Activated T-helper 2 cell treated with anti-CD3 and anti-CD28 coated beads, Interferon-gamma antibody, Interleukin-2, Interleukin-4, amounts not matched to agents 10 μg/mL and 5 μg/mL and 100 μg/mL, durations not matched to agents 14 hours and 24 hours and 36 hours (primary cell): ENCODE measurements at regions not wholly inside any gene's neighbourhood (a gene's known extent, or its start where the extent isn't known, plus 50 kb on each side); places are given as distances from the start of the nearest gene placed in this dataset.
"Not testable (repeated sequence)": the region's sequence is repeated elsewhere in the genome, so short reads cannot be mapped to it uniquely, and the experiment has no call there.

ENCODE experiments used
- DNase-seq: peaks from one replicate; pipeline ENCODE4 v3.0.0; 2021; ENCODE audit warnings: low spot score
- H3K27ac Mint-ChIP-seq: one replicate; pipeline ENCODE4 v1.8.0; 2021; ENCODE audit warnings: mixed read lengths
- H3K27me3 Mint-ChIP-seq: one replicate; pipeline ENCODE4 v1.8.0; 2021; ENCODE audit warnings: low read depth, mixed read lengths
- H3K36me3 Mint-ChIP-seq: one replicate; pipeline ENCODE4 v1.8.0; 2021; ENCODE audit warnings: low read depth, mixed read lengths
- H3K4me1 Mint-ChIP-seq: one replicate; pipeline ENCODE4 v1.8.0; 2021; ENCODE audit warnings: low read depth, mixed read lengths
- H3K4me3 Mint-ChIP-seq: one replicate; pipeline ENCODE4 v1.8.0; 2021; ENCODE audit warnings: low read depth, mild to moderate bottlenecking, moderate library complexity, mixed read lengths
- H3K9me3 Mint-ChIP-seq: one replicate; pipeline ENCODE4 v1.8.0; 2021; ENCODE audit warnings: mixed read lengths
- intact Hi-C: fragments of 100-400 bp; cut with micrococcal nuclease; formaldehyde crosslinking; loops from one replicate; pipeline ENCODE4 v1.15.1; 2023

DNA sequence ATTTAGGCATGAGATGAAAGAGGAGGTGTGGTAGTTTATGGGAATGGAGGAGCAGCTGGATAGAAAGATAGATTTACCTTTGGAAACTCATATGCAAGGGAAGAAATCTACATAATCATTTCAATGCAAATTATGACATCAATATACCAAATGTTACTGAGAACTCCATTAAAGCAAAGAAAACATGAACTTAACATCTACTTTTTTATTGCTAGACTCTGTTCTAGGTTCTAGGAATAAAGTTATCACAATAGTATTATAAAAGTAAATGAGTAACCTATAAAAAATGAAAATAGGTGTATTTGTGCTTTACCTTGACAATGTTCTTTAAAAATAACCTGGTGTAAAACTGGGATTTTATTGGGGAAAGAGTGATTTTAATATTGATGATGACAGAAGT lies 221.6 kb upstream of the SLIT2 start:
- Mint-ChIP-seq H3K27me3 (no peaks in the 10 kb centered on the region), H3K4me3 (no peak overlapping the region), H3K4me1 (no peaks in the 10 kb centered on the region), H3K9me3 (peaks cover 23% of the 10 kb centered on the region), H3K27ac (no peak overlapping the region), H3K36me3 (no peaks in the 10 kb centered on the region)
- intact Hi-C loops = no loop called here
- DNase-seq = no peak

DNA sequence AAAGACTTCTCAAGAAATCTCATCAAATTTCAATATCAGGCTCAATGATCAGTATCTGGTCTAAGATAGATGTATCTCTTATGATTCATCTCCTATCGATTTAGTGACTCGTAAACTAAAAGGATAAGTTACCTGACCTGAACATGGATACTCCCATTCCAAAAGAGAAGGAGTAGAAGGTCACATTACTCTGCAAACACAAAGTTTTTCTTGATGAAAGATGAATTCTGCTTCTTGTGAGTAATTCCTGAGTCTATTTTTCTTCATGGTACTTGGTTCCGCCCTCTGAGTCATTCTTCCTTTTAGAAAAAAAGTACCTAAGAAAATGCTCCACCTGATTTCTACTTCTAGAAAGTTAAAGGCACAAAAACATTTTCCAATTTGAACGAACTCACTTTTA lies 223.1 kb upstream of the SLIT2 start:
- Mint-ChIP-seq H3K9me3 (peaks cover 19% of the 10 kb centered on the region), H3K27ac (no peak overlapping the region), H3K27me3 (no peaks in the 10 kb centered on the region), H3K4me3 (no peak overlapping the region), H3K36me3 (no peaks in the 10 kb centered on the region), H3K4me1 (no peaks in the 10 kb centered on the region)
- no peak for DNase-seq
- intact Hi-C loops = no loop called here

DNA sequence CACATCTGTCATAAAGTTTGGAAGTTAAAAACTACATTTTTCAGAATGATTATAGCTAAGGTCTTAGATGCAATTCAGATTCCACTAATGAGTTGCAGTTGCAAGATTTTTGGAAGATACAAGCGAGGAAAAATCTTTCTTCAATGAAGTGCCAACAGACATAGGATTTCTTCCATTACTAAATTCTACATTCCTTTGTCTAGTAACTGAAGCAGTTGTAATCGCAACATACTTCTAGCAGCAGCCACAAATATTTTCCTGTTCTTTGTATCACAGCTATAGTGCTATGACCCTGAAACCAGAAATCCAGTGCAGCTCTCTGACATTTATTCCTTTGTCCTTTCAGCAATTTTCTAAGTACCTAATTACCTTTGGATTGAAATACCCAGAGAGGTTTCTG lies 225.2 kb upstream of the SLIT2 start:
- intact Hi-C loops = no loop called here
- Mint-ChIP-seq H3K36me3 (no peaks in the 10 kb centered on the region), H3K27ac (no peak overlapping the region), H3K4me1 (no peaks in the 10 kb centered on the region), H3K9me3 (peaks cover 10% of the 10 kb centered on the region), H3K4me3 (no peak overlapping the region), H3K27me3 (no peaks in the 10 kb centered on the region)
- no peak for DNase-seq

DNA sequence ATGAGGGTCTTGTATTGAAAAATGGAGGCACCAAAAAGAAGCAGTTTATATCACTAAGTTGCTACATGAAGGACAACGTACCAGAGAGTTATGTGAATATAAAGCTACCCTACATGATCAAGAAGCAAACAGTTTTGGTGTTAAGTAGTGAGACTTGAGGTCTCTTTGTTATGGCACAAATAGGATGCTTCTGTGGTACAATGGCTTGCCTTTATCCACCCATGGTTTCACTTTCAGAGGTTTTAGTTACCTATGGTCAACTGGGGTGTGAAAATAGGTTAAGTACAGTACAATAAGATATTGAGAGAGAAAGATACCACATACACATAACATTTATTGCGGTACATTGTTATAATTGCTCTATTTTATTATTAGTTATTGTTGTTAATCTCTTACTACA lies 229.2 kb upstream of the SLIT2 start:
- Mint-ChIP-seq H3K9me3 (peaks cover 10% of the 10 kb centered on the region), H3K27ac (no peak overlapping the region), H3K4me1 (no peaks in the 10 kb centered on the region), H3K27me3 (no peaks in the 10 kb centered on the region), H3K4me3 (no peak overlapping the region), H3K36me3 (no peaks in the 10 kb centered on the region)
- DNase-seq = no peak
- intact Hi-C loops = no loop called here

DNA sequence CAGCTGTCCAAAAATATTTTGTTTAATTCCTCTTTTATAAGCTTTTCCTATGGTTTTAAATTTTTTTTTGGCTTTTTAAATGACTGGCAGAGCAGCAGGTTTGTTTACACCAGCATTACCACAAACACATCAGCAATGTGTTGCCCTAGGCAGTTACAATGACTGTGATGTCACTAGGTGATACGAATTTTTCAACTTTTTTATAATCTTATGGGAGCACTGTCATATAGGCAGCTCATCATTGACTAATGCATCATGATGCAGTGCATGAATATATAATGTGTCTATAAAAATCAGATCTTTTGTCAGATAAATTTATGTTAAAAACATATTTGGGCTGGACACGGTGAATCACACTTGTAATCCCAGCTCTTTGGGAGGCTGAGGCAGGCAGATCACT lies 231.6 kb upstream of the SLIT2 start:
- H3K9me3 Mint-ChIP-seq = peaks cover 9% of the 10 kb centered on the region
- DNase-seq = no peak
- intact Hi-C loops = no loop called here
- no peak overlapping the region for H3K4me3 Mint-ChIP-seq
- no peaks in the 10 kb centered on the region for H3K36me3 Mint-ChIP-seq
- no peaks in the 10 kb centered on the region for H3K27me3 Mint-ChIP-seq
- no peaks in the 10 kb centered on the region for H3K4me1 Mint-ChIP-seq
- no peak overlapping the region for H3K27ac Mint-ChIP-seq

DNA sequence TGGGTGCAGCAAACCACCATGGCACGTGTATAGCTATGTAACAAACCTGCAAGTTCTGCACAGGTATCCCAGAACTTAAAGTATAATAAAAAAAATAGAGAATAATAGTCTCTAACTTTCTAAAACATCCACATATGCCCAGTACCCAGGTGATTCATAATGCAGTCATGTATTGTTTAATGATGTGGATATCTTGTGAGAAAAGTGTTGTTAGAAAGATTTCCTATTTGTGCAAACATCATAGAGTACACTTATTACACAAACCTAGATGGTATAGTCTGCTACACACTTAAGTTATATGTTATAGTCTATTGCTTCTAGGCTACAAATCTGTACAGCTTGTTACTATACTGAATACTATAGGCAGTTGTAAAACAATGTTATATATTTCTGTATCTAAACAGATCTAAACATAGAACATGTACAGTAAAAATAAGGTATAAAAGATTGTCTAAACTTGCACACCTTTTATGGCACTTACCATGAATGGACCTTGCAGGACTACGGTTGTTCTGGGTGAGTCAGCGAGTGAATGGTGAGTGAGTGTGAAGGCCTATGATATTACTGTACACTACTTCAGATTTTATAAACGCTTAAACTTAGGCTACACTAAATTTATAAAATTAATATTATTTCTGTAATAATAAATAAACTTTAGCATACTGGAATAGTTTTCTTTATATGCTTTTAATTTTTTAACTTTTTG lies 232.2 kb upstream of the SLIT2 start:
- H3K9me3 Mint-ChIP-seq = peaks cover 11% of the 10 kb centered on the region
- H3K4me3 Mint-ChIP-seq = no peak overlapping the region
- intact Hi-C loops = no loop called here

DNA sequence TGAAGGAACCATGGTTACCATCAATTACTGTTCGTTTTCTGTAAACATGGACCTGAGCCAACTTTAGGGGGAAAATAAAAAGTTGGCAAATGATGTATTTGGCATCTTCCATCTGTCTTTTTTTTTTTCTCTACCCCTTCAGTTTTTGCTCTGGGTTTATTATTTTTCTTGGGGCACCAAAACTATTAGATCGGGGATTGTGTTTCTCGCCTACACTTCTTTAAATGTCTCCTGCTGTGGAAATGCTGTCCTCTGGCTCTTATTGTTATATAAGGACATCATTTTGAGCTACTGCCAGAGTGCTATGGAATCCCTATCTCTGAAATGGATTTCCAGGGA lies 234.0 kb upstream of the SLIT2 start:
- H3K27ac Mint-ChIP-seq = no peak overlapping the region
- H3K36me3 Mint-ChIP-seq = no peaks in the 10 kb centered on the region
- H3K27me3 Mint-ChIP-seq = no peaks in the 10 kb centered on the region
- intact Hi-C loops = no loop called here
- H3K4me1 Mint-ChIP-seq = no peaks in the 10 kb centered on the region
- H3K4me3 Mint-ChIP-seq = no peak overlapping the region
- no peak for DNase-seq
- peaks cover 12% of the 10 kb centered on the region for H3K9me3 Mint-ChIP-seq

More for the DNA sequence above, 232.2 kb upstream of the SLIT2 start:
- Mint-ChIP-seq H3K36me3 (no peaks in the 10 kb centered on the region), H3K27ac (no peak overlapping the region), H3K27me3 (no peaks in the 10 kb centered on the region), H3K4me1 (no peaks in the 10 kb centered on the region)
- DNase-seq = no peak

DNA sequence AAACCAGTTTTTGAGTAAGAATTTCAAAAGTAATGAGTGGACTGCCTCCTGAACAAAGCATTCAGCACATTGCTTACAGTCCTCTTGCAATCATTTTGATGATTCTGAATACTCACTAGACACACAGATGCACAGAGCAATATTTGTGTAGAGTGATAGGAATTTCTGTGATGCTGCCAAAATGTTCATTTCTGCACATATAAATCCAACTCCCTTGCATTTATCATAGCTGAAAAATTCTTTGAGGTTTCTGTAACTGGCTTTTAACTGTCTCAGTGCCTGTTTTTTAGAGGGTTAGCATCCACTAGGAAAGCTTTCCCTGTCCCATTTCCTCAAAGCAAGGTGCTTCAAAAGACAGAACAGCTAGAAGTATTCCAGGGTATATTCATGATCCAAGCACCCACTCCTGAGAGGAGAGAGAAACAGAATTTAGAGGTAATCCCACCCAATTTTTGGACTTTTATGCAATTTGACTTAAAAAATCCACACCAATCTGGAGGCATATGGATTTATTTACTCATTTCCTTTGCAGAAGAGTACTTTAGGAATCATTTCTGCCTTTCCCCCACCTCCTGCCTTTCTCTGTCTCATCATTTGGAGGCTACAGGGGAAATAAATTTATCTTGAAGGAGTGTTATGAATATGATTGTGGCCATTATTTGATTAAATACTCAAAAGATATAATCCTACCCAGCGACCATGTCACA lies 234.5 kb upstream of the SLIT2 start:
- no peaks in the 10 kb centered on the region for H3K36me3 Mint-ChIP-seq
- H3K27ac Mint-ChIP-seq = no peak overlapping the region
- H3K4me1 Mint-ChIP-seq = no peaks in the 10 kb centered on the region
- H3K4me3 Mint-ChIP-seq = no peak overlapping the region
- H3K27me3 Mint-ChIP-seq = no peaks in the 10 kb centered on the region
- H3K9me3 Mint-ChIP-seq = peaks cover 13% of the 10 kb centered on the region
- intact Hi-C loops = no loop called here
- DNase-seq = no peak

DNA sequence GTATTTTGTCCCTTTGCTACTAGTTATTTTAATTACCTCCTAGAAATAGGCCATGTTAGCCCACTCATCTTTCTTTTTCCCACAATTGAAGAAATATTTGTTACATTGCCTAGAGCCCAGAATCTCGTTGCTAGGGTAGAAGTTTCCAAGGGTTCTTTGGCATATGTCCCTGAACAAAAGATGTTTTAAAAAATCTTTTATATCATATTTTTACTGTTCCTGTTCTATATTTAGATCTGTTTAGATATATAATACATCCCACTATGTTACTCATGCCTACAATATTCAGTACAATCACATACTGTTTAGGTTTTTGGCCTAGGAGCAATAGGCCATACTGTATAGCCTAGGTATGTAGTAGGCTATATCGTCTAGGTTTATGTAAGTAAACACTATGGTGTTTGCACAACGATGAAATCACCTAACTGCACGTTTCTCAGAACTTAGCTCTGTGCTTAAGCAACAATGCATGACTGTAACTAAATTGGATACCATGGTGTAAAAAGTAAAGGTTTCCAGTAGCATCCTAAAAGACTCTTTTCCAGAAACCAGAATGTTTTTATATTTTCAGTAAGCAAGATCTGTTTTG lies 236.0 kb upstream of the SLIT2 start:
- Mint-ChIP-seq H3K9me3 (peaks cover 13% of the 10 kb centered on the region), H3K27ac (no peak overlapping the region)

DNA sequence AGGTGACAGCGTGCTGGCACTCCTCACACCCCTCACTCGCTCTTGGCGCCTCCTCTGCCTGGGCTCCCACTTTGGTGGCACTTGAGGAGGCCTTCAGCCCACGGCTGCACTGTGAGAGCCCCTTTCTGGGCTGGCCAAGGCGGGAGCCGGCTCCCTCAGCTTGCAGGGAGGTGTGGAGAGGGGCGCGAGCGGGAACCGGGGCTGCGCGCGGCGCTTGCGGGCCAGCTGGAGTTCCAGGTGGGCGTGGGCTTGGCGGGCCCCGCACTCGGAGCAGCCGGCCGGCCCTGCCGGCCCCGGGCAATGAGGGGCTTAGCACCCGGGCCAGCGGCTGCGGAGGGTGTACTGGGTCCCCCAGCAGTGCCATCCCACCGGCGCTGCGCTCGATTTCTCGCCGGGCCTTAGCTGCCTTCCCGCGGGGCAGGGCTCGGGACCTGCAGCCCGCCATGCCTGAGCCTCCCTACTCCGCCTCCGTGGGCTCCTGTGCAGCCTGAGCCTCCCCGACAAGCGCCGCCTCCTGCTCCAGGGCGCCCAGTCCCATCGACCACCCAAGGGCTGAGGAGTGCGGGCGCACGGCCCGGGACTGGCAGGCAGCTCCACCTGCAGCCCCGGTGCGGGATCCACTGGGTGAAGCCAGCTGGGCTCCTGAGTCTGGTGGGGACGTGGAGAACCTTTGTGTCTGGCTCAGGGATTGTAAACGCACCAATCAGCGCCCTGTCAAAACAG lies 247.7 kb upstream of the SLIT2 start:
- intact Hi-C loops, H3K27ac Mint-ChIP-seq, H3K4me1 Mint-ChIP-seq, H3K36me3 Mint-ChIP-seq, H3K4me3 Mint-ChIP-seq, H3K27me3 Mint-ChIP-seq, DNase-seq: not testable (repeated sequence)
- H3K9me3 Mint-ChIP-seq = peaks cover 26% of the 10 kb centered on the region

More for the DNA sequence above, 236.0 kb upstream of the SLIT2 start:
- intact Hi-C loops = no loop called here
- H3K27me3 Mint-ChIP-seq = no peaks in the 10 kb centered on the region
- DNase-seq = no peak
- H3K4me3 Mint-ChIP-seq = no peak overlapping the region
- H3K36me3 Mint-ChIP-seq = no peaks in the 10 kb centered on the region
- H3K4me1 Mint-ChIP-seq = no peaks in the 10 kb centered on the region

DNA sequence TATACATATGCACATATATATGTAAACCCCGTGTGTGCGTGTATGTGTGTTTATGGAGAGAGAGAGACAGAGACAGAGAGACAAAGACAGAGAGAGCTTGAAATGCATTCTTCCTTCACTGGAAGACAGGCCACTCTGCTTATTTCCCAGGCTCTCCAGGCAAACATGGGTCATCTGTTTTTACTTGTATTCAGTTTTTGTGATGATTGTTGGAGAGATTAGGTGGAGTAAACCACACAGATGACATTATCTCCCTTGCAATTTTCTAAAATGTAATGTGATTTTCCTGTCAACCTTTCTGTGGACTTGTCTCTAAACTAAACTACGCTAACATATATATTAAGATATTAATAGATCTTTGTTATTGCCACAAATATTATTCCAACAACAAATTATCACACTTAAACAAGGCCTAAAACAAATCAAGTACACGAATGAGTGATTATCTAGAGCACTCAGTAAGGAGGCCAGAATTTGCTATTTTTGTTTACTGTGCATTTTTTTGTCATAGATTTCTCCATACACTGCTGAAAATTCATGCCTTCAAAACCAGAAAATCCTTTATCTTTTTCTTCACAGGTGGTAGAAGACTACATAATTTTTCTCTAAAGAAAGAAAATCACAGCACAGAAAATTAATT lies 251.8 kb upstream of the SLIT2 start:
- Mint-ChIP-seq H3K36me3 (no peaks in the 10 kb centered on the region), H3K4me3 (no peak overlapping the region), H3K27ac (no peak overlapping the region), H3K27me3 (no peaks in the 10 kb centered on the region), H3K4me1 (no peaks in the 10 kb centered on the region), H3K9me3 (peaks cover 6% of the 10 kb centered on the region)
- intact Hi-C loops = no loop called here
- no peak for DNase-seq

DNA sequence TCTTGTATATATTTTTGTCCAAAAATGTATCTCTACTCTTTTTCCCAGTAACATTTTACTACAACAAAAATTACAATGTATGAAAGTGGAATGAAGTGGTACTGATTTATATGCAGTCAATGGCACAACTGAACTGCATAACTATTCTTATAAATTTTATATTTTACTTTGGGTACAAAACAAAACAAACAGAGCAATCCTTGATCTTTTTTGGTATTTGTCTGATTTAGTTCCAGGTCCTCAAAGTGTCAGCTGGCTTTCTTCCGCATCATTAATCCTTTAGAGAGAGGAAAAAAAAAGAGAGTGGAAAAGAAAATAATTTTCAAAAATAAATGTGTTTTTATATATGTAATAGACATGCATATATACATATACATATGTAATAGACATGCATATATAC lies 252.4 kb upstream of the SLIT2 start:
- no peaks in the 10 kb centered on the region for H3K4me1 Mint-ChIP-seq
- H3K9me3 Mint-ChIP-seq = peaks cover 6% of the 10 kb centered on the region
- no peaks in the 10 kb centered on the region for H3K36me3 Mint-ChIP-seq
- no peak overlapping the region for H3K4me3 Mint-ChIP-seq
- H3K27ac Mint-ChIP-seq = no peak overlapping the region
- no peak for DNase-seq
- intact Hi-C loops = no loop called here
- no peaks in the 10 kb centered on the region for H3K27me3 Mint-ChIP-seq
